ENCODE measurements at regions not wholly inside any gene's neighbourhood (a gene's known extent, or its start where the extent isn't known, plus 50 kb on each side); places are given as distances from the start of the nearest gene placed in this dataset.
"Not testable (repeated sequence)": the region's sequence is repeated elsewhere in the genome, so short reads cannot be mapped to it uniquely, and the experiment has no call there.

DNA sequence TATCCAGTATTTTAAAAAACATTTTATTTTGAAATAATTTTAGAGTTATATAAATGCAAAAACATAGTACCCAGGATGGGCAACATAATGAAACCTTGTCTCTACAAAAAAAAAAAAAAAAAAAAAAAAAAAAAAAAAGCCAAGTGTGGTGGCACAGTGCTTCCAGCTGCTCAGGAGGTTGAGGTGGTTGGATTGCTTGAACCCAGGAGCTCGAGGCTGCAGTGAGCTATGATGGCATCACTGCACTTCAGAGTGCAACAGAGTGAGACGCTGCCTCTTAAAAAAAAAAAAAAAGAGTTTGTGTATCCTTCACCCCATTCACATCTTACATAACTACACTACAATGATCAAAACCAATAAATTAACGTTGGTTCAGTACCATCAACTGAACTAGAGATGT, 115.6 kb upstream of the KIF26B start:
- DNase-seq (ENCODE audit: low spot score in 2 of 2), result no peak
- no peak for FAIRE-seq

DNA sequence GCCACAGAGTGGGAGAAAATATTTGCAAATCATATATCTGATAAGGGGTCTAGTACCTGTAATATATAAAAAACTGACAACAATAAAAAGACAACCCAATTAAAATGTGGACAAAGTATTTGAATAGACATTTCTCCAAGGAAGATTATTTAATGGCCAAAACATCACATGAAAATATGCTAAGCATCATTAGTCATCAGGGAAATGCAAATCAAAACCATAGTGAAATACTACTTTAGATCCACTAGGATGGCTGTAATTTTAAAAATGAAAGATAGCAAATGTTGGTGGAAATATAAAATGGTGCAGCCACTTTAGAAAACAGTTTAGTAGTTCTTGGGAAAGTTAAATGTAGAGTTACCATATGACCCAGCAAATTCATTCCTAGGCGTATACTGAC, 118.7 kb upstream of the KIF26B start:
- no peak for DNase-seq (ENCODE audit: low spot score in 2 of 2)
- FAIRE-seq, result no peak

DNA sequence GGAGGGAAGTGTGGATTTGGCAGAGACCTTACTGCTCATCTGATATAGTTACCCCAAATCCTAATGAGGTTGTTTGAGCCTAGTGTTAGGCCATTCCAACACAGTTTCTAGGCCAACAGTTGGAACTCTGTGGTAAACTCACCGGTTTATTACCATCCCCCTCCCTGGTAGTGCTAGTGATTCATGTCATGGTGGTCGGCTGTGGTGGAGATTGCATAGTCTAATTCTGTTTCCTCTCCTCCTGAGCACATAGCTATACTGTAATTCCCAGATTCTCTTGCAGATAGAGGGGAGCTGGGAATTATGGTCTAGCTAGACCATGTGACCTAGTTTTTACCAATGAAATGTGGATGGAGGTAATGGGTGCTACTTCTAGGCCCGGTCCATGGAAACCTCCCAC, 123.7 kb upstream of the KIF26B start:
- FAIRE-seq (no peak), DNase-seq (ENCODE audit: low spot score in 2 of 2) (no peak)

DNA sequence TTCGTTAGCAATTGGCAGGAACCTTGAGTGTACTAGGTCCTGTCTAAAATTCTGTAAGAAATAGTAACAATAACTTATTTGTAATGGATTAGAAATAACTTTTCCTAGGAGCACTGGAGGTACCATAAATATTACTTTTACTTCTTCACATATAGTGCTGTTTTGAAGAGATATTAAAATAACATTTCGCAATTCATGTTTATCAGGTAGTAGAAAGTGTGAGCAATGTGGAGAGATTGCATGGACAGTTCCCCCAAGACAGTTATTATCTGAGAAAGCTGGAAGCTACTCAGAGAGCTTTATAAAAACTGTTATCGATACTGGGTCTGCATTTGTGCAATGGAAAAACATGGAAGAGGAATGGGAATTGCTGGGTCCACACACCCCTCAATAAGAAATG, 128.5 kb upstream of the KIF26B start:
- FAIRE-seq, result no peak
- DNase-seq (ENCODE audit: low spot score in 2 of 2), result no peak

DNA sequence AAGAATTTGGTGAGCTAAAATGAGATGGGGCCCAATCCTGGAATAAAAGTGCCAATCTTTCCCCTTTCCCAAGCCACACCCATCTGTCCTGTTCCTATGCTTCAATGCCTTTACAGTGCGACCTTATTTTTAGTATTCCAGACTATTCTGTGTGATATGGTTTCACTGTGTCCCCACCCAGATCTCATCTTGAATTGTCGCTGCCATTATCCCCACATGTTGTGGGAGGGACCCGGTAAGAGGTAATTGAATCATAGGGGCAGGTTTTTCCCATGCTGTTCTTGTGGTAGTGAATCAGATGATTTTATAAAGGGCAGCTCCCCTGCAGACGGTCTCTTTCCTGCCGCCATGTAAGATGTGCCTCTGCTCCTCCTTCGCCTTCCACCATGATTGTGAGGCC, 129.3 kb upstream of the KIF26B start:
- no peak for FAIRE-seq
- DNase-seq (ENCODE audit: low spot score in 2 of 2), result no peak

DNA sequence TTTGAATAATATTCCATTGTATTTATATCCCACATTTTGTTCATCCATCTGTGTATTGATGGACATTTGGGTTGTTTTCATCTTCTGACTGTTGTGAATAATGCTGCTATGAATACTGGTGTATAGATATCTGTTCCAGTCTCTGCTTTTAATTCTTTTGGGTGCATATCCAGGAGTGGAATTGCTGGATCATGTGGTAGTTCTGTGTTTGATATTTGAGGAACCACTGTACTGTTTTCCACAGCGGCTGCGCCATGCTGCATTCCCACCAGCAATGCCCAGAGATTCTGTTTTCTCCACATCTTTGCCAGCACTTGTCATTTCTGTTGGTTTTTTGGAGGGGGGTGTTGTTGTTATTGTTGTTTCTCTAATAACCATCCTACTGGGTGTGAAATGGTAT, 131.6 kb upstream of the KIF26B start:
- DNase-seq (ENCODE audit: low spot score in 2 of 2) (no peak), FAIRE-seq (no peak)

DNA sequence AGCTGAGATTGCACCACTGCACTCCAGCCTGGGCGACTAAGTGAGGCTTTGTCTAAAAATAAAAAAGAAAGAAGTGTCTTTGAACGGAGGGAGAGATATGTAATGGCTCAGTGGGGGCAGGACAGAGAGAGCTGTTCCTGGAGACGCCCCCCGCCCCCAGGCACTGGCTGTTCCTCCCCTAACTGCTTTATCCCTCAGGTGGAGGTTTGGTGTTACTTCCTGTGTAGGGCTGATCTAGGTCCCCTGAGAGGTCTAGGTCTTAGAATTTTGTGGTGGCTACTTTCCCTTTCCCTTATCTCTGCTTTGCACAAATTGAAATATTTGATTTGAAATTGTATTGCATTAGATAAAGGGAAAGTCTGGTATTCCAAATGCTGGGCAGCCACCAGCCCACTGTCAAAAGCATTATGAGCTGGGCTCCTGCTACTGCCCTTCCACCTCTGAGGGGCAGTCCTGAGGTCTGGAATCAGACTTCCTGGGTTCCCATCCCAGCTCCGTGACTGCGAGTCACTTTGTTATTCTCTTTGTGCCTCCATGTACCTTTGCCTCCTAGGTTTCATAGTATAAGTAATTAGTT, 134.8 kb upstream of the KIF26B start:
- DNase-seq (ENCODE audit: low spot score in 2 of 2) (no peak), FAIRE-seq (no peak)

DNA sequence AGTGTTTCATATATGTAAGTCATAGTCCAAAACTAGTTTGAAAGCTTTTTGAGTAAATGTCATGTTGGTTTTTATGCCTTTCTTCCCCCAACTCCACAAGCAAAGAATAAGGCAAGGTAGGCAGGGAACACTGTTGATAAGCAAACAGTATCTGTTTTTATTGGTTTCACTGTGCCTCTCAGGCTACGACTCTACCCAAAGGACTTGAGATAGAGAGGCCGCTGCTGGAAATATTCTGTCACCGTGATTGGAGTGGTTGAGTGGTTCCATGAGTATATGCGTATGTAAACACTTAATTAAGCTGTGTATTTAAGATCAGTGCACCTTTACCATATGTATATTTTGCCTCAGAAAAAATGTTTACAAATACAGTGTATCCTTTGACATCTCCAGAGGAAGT, 138.1 kb upstream of the KIF26B start:
- no peak for DNase-seq (ENCODE audit: low spot score in 2 of 2)
- no peak for FAIRE-seq

DNA sequence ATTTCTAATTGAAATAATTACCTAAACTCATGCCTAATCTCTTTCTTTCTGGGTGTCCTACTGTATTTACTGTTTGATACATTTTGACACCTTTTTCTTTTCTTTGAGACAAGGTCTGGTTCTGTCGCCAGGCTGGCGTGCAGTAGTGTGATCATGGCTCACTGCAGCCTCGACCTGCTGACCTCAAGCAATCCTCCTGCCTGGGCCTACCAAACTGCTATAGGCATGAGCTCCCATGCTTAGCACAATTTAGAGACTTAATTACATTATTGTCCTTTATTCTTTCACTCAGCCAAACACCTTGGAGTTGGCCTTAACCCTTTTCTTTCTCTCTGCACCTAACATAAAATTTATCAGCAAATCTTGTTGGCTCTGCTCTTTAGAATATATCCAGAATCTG, 139.8 kb upstream of the KIF26B start:
- DNase-seq (ENCODE audit: low spot score in 2 of 2) (no peak), FAIRE-seq (no peak)

DNA sequence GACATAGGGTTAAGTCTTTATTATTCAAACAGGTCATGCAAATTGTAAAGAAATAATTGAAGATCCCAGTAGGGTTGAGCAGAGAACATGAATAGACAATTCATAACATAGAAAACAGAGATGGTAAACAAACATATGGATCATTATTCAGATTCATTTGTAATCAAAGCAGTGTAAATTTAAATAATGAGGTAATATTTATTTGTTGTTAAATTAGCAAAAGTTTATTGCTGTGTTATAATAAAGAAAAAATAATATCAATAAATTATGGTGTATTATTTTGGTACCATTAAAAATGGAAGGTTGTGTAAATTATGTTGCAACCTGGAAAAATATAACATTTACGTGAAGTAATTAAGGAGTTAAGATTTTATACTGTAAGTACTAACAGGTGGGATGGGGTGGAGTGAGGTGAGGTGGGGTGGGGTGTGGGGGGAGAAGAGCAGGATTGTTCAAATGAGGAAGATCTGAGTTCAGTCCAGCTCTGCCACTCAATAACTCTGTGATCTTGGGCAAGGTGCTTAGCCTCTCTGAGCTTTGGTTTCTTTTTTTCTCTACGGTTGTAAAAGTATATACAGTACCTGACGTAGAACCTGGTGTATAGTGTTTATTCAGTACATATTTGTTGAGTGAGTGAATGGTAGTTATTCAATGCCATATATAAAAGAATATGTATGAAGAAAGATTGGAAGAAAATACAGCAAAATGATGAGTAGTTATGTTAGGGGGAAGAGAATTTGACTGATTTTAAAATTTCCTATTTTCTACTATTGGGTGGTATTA, 140.3 kb upstream of the KIF26B start:
- FAIRE-seq (peak; percentile 55), DNase-seq (ENCODE audit: low spot score in 2 of 2) (no peak)

DNA sequence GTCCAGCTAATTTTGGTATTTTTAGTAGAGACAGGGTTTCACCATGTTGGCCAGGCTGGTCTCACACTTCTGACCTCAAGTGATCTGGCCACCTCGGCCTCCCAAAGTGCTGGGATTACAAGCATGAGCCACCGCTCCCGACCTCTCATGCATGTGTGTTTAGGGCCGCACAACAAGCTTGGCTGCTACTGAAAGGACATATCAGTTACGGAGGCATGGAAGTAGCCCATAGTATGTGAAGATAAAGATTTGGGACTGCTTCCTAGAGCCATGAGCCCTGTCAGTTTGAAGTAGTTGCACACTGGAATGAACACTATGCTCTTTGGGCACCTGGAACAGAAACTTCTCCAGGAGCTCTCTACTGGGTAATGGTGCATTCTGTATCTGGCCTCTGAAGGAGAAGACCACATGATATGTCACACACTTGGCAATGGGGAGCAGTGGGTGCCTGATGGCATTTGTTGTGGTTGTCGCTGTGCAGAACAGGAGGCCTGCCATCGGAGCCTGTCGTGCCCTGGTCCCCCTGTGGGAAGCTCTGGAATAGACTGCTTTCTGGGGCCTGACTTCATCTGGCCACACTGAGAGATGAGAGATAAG, 144.7 kb upstream of the KIF26B start:
- DNase-seq (ENCODE audit: low spot score in 2 of 2) (no peak), FAIRE-seq (no peak)

DNA sequence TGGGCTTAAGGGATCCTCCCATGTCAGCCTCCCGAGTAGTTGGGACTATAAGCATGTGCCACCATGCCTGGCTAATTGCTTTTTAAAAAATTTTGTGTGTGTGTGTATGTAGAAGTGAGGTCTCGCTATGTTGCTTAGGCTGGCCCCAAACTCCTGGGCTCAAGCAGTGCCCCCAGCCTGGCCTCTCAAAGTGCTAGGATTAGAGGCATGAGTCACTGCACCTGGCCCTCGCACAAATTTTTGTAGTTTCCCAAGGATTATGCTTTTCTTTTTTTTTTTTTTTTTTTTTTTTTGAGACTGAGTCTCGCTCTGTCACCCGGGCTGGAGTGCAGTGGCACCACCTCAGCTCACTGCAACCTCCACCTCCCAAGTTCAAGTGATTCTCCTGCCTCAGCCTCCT, 144.4 kb upstream of the HNRNPU start:
- no peak for DNase-seq (ENCODE audit: low spot score in 2 of 2)
- FAIRE-seq, result no peak

DNA sequence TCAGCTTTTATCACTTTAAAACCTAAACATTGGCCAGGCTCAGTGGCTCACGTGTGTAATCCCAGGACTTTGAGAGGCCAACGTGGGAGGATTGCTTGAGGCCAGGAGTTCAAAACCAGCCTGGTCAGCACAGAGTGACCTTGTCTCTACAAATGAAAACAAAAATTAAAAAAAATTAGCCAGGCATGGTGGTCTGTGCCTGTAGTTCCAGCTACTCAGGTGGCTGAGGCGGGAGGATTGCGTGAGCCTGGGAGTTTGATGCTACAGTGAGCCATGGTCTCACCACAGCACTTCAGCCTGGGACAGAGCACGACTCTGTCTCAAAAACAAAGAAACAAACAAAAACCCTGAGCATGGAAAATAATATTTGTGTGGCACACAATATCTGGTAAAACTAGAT, 143.5 kb upstream of the HNRNPU start:
- no peak for FAIRE-seq

DNA sequence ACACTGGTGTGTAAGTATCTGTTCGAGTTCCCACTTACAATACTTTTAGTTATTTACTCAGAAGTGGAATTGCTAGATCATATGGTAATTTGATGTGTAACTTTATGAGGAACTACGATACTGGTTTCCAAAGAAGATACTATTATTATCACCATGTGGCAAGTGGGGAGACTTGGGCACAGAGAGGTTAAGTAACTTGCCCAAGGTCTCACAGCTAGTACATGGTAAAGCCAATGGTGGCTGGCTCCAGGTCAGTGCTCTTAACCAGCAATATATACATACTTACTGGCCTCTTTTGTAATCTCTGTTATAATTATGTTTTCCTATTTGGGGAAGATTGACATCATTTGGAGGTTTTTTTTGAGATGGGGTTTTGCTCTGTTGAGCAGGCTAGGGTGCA, 138.9 kb upstream of the HNRNPU start:
- FAIRE-seq (no peak), DNase-seq (ENCODE audit: low spot score in 2 of 2) (no peak)

More for the DNA sequence above, 143.5 kb upstream of the HNRNPU start:
- no peak for DNase-seq (ENCODE audit: low spot score in 2 of 2)

DNA sequence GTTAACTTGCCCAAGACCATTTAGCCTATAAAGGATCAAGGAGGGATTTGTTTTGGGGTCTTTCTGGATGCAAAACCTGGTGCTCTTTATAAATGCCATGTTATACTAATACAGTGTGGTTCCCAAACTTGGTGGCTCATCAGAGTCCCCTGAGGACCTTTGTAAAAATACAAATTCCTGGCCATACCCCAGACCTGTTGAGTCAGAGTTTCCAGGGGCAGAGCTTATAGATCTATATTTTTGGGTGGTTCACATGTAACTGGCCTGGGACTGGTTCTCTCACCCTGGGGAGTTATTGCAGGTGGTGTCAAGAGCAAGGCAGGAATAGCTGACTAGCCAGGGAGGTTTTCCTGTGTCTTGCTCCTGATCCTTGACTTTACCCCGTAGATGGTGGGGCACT, 136.9 kb upstream of the HNRNPU start:
- DNase-seq (ENCODE audit: low spot score in 2 of 2), result no peak

DNA sequence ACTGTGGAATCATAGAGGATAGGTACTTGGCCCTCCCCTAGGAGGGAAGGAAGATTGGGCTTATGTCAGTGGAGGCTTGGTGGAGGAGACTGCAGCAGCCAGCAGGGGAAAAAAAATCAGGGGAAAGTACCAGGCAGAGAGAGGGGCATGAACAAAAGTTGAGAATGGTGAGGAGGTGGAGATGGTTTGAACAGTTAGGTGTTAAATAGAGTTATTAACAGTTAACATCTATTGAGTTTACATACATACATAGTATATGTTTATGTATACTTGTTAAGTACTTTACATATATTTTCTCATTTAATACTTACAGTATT, 136.5 kb upstream of the HNRNPU start:
- DNase-seq (ENCODE audit: low spot score in 2 of 2) (no peak), FAIRE-seq (no peak)

More for the DNA sequence above, 136.9 kb upstream of the HNRNPU start:
- no peak for FAIRE-seq

DNA sequence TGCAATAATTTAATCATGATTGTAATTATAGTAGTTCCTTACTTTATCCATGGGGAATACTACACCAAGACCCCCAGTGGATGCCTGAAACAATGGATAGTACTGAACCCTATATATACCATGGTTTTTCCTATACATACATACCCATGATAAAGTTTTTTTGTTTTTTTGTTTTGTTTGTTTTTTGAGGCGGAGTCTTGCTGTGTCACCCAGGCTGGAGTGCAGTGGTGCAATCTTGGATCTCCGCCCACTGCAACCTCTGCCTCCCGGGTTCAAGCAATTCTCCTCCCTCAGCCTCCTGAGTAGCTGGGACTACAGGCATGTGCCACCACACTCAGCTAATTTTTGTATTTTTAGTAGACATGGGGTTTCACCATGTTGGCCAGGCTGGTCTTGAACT, 135.3 kb upstream of the HNRNPU start:
- not testable (repeated sequence) for FAIRE-seq; DNase-seq (ENCODE audit: low spot score in 2 of 2)

DNA sequence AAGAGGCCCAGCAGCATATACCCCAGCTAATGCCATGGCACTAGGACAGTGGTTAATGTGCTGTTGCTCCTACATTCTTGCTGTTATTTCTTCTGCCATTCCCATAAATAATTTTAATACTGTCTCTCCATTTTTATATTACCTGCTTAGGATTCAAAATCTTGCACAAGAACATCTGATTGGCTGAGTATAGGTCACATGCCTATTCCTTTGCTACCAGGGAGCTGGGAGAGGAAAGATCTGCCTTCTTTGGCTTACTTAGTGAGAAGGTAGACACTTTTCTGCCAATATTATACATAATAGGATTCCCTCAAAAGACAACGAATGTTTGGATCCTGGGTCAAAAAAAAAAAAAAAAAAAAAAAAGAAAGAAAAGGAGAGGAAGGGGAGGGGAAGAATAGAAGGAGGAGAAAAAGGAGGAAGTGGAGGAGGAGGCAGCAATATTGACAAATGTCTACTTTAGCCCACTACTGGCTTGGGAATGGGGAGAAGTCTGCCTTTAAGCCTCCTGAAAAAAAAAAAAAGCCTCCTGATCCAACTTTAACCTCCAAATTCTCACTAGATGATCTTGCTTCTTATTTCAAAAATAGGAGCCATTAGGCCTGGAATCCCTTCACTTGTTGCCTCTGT, 134.5 kb upstream of the HNRNPU start:
- FAIRE-seq (no peak), DNase-seq (ENCODE audit: low spot score in 2 of 2) (no peak)

DNA sequence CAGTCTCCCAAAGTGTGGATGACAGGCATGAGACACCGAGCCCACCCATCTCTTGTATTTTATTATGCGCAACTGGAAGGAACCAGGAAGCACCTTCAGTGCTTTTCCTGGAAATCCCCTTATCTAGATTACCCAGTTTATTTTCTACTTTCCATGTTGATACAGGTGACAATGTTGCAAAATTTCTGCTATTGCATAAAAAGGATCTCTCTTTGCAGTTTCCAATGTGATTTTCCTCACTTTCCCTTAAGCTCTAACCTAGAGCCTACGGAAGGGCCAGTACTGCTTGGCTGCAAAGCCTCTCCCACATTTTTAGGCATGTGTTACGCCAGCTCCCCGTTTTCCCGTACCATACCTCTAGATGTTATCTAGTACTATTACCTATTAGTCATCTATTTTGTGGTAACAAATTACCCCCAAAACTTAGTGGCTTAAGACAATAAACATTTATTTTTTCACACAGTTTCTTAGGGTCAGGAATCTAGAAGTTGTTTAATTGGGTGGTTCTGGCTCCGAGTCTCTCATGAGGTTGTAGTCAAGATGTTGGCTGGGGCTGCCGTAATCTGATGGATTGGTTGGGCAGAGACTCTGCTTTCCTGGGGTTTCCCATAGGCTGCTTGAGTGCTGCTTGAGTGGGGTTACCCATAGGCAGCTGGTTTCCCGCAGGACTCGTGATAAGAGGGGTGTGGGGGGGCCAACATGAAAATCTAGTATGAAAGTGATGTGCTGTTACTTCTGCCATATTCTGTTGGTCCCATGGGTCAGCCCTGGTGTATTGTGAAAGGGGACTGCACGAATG, 131.5 kb upstream of the HNRNPU start:
- FAIRE-seq (no peak), DNase-seq (ENCODE audit: low spot score in 2 of 2) (no peak)

DNA sequence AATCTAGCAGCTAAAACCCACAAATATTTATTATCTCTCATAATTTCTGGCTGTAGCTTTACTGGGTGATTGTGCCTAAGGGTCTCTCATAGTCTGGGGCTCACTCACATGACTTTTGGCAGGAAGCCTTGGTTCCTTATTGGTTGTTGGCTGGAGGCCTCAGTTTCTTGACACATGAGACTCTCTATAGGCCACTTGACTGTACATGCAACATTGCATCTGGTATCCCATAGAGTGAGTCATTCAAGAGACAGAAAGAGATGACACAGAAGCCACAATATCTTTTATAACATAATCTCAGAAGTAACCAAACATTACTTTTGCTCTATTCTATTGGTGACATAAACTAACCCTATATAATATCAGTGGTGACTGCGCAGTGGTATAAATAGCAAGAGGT, 128.5 kb upstream of the HNRNPU start:
- no peak for DNase-seq (ENCODE audit: low spot score in 2 of 2)
- FAIRE-seq, result no peak

DNA sequence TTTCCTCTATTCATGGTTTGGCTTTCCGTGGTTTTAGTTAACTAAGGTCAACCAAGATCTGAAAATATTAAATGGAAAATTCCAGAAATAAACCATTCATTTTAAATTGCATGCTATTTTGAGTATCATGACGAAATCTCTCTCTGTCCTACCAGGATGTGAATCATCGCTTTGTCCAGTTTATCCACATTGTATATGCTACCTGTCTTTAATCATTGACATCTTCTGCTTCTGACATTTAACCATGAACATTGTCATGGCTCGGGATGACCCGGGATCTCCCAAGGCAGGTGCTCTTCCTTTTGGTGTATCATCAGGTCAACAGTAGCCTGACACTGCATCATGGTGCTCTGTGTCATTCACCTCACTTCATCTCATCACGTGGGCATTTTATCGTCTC, 125.5 kb upstream of the HNRNPU start:
- FAIRE-seq (no peak), DNase-seq (ENCODE audit: low spot score in 2 of 2) (no peak)

All from frontal cortex (tissue), 3 donors.